GM23338 (cell line): ENCODE measurements at regions not wholly inside any gene's neighbourhood (a gene's known extent, or its start where the extent isn't known, plus 50 kb on each side); places are given as distances from the start of the nearest gene placed in this dataset.

Experiments used
- CREB1 ChIP-seq: fragments of 250-450 bp; sonication (Bioruptor Pico); IDR thresholded peaks from 2 replicates; pipeline ENCODE4 v1.5.0; 2020; ENCODE audit warnings: low read depth, mild to moderate bottlenecking, moderate library complexity
- CTCF ChIP-seq, 2 experiments: fragments of 200-600 bp in 1 of 2; sonication (generic) in 1 of 2; conservative IDR thresholded peaks; 2 replicates each; pipeline versions ENCODE4 v1.5.1 to v1.6.1; 2016 to 2017; ENCODE audit warnings: antibody characterized with exemption in 2 of 2, low read depth in 2 of 2, mild to moderate bottlenecking in 2 of 2, moderate library complexity in 1 of 2
- ETS1 ChIP-seq: IDR thresholded peaks from 2 replicates; pipeline ENCODE4 v1.6.1; 2016; ENCODE audit warnings: antibody characterized with exemption
- EZH2 ChIP-seq: fragments of 200-600 bp; sonication (generic); IDR thresholded peaks from one replicate; pipeline ENCODE4 v1.8.0; 2017; ENCODE audit warnings: antibody characterized with exemption, mild to moderate bottlenecking, low read depth; ENCODE audit not compliant: unreplicated experiment
- EZH2phosphoT487 ChIP-seq: fragments of 200-600 bp; sonication (generic); IDR thresholded peaks from one replicate; pipeline ENCODE4 v1.8.1; 2018; ENCODE audit warnings: antibody characterized with exemption; ENCODE audit not compliant: unreplicated experiment
- JUNB ChIP-seq: IDR thresholded peaks from one replicate; pipeline ENCODE4 v1.6.1; 2016; ENCODE audit warnings: antibody characterized with exemption; ENCODE audit not compliant: unreplicated experiment
- NANOG ChIP-seq: IDR thresholded peaks from 2 replicates; pipeline ENCODE4 v1.6.1; 2016; ENCODE audit warnings: antibody characterized with exemption, borderline replicate concordance
- POLR2AphosphoS5 ChIP-seq: IDR thresholded peaks from 2 replicates; pipeline ENCODE4 v1.6.1; 2016; ENCODE audit warnings: antibody characterized with exemption, low read depth
- REST ChIP-seq: IDR thresholded peaks from one replicate; pipeline ENCODE4 v1.6.1; 2018; ENCODE audit warnings: antibody characterized with exemption; ENCODE audit not compliant: unreplicated experiment
- STAT1 ChIP-seq: IDR thresholded peaks from one replicate; pipeline ENCODE4 v1.6.1; 2016; ENCODE audit warnings: antibody characterized with exemption; ENCODE audit not compliant: unreplicated experiment
- ZNF114 ChIP-seq: fragments of 250-450 bp; sonication (Bioruptor Pico); IDR thresholded peaks from 2 replicates; pipeline ENCODE4 v1.5.0; 2020; ENCODE audit warnings: mild to moderate bottlenecking, moderate library complexity
- ZNF331 ChIP-seq: fragments of 250-450 bp; sonication (Bioruptor Pico); IDR thresholded peaks from 2 replicates; pipeline ENCODE4 v1.5.0; 2020; ENCODE audit warnings: low read depth, mild to moderate bottlenecking, moderate library complexity
- ZNF462 ChIP-seq: fragments of 250-450 bp; sonication (Bioruptor Pico); IDR thresholded peaks from 2 replicates; pipeline ENCODE4 v1.5.0; 2020; ENCODE audit warnings: mild to moderate bottlenecking, moderate library complexity

- TF ChIP-seq CTCF (conservative IDR thresholded peaks at IDR 0.05; ENCODE audit: low read depth in 2 of 2) (no peak), EZH2phosphoT487 (no peak), EZH2 (no peak), POLR2AphosphoS5 (no peak), CREB1 (CRISPR knock-in tag) (no peak), ZNF331 (no peak), NANOG (no peak), REST (no peak), STAT1 (no peak), ZNF114 (CRISPR knock-in tag) (no peak), JUNB (no peak), ZNF462 (no peak), ETS1 (no peak)
Observed at GRCh38 chr6:121582262-121582661, 146.8 kb downstream of the GJA1 start.
